ENCODE measurements at regions not wholly inside any gene's neighbourhood (a gene's known extent, or its start where the extent isn't known, plus 50 kb on each side); places are given as distances from the start of the nearest gene placed in this dataset.

DNA sequence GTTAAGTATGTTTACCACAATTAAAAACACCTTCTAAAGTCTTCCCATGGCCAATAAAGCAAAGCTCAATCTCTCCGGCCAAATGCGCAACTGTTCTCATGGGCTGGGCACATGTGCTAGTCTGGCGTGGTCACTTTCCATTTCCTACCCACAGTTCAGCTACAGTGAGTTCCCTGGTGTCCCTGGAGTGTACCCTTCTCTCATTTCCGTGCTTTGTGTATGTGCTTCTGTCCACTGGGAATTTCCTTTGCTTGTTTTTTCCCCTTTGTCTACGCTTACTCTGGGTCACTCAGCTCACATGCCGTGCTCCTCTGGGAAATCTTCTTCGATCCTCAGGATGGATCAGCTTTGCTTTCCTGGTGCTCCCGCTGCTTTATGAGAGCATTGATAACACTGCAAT is 69.6 kb upstream of the GYPC start:
- DNase-seq (ENCODE audit: low read depth, low spot score) = no peak
- no peak overlapping the region for H3K4me3 ChIP-seq (ENCODE audit: low read depth, low read length)
- in situ Hi-C loops (cut with HindIII; ENCODE audit: low sequenced_read_pairs) = no loop called here
- TF ChIP-seq CTCF (IDR thresholded peaks at IDR 0.05; ENCODE audit: low read depth, low read length) = no peak

DNA sequence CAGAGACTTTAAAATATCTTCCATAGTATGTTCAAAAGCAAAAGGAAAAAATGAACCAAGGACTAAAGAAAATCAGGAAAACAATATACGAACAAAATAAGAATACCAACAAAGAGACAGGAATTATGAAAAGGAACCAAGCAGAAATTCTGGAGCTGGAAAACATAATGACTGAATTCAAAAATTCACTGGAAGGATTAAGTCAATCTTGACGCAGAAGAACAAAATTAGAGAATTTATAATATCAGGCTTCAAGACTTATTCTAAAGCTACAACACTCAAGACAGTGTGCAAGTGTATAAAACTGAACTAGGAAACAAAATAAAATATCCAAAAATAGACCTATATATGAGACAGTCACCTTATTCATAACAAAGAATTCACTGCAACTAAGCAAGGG is 56.9 kb upstream of the GYPC start:
- no peak overlapping the region for H3K4me3 ChIP-seq (ENCODE audit: low read depth, low read length)
- no peak for TF ChIP-seq CTCF (IDR thresholded peaks at IDR 0.05; ENCODE audit: low read depth, low read length)
- in situ Hi-C loops (cut with HindIII; ENCODE audit: low sequenced_read_pairs) = no loop called here
- DNase-seq (ENCODE audit: low read depth, low spot score) = no peak

DNA sequence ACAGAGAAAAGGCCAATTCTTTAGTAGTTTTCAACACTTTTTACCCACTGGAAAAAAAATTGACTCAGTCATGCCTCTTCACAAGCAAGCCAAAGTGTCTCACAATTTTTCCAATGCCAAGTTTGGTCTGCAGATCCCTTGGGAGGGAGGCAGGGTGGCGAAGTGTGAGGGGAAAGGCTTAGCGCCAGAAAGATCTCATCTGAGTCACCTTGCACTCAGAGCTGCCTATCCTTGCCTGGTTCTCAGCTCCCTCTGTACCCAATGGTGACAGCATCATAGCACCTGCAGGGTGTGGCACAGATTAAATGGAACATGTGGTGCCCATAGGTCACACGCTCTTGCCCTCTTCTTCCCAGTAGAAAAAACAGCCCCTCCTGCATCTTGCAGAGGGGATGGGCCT is 55.2 kb upstream of the GYPC start:
- no peak for TF ChIP-seq CTCF (IDR thresholded peaks at IDR 0.05; ENCODE audit: low read depth, low read length)
- DNase-seq (ENCODE audit: low read depth, low spot score) = no peak
- no peak overlapping the region for H3K4me3 ChIP-seq (ENCODE audit: low read depth, low read length)
- in situ Hi-C loops (cut with HindIII; ENCODE audit: low sequenced_read_pairs) = no loop called here

DNA sequence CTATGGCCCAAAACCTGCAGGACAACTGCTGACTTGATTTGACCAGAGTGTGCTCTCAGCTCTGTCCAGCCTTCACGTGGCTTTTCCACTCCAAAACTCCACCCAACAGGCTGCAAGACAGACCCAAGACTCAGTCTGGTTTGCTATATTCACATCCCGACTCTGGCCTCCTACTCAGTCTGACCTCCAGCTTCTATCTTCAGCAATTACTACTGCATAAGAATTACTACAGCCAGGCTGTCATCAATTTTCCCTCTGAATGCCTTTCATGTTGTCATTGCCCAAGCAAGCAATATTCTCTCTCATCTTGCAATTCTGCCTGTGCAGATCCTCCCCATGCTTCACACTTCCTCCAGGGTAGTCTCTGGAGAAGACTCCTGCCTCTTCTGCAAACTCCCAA is 53.6 kb upstream of the GYPC start:
- no peak for DNase-seq (ENCODE audit: low read depth, low spot score)
- no peak overlapping the region for H3K4me3 ChIP-seq (ENCODE audit: low read depth, low read length)
- TF ChIP-seq CTCF (IDR thresholded peaks at IDR 0.05; ENCODE audit: low read depth, low read length) = no peak
- in situ Hi-C loops (cut with HindIII; ENCODE audit: low sequenced_read_pairs) = no loop called here

Measured in astrocyte of the spinal cord (primary cell).